ENCODE measurements at regions not wholly inside any gene's neighbourhood (a gene's known extent, or its start where the extent isn't known, plus 50 kb on each side); places are given as distances from the start of the nearest gene placed in this dataset.

GRCh38 chr14:87824266-87824665, 168.7 kb downstream of the GALC start:
- intact Hi-C loops (cut with DNase I): no loop called here
- no peak for DNase-seq (ENCODE audit: low spot score)

DNA sequence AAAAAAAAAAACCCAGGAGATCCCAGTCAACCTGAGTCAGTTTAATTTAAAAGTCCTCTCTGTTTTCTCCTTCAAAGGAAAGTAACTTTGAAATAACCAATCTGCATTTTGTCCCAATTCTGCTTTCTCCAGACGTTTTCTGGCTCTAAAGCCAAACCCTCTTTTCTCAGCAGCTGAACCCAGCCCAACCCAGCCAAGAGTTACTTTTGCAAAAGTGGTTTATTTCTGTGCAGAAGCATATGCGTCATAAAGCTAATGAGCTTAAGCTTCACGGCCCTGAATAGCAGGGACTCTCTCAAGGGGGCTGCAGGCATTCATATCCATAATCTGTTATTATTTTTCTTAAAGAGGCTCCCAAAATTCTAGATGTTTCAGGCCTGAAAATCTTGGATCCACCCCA, 176.6 kb downstream of the GALC start:
- DNase-seq (ENCODE audit: low spot score): no peak
- intact Hi-C loops (cut with DNase I): no loop called here

DNA sequence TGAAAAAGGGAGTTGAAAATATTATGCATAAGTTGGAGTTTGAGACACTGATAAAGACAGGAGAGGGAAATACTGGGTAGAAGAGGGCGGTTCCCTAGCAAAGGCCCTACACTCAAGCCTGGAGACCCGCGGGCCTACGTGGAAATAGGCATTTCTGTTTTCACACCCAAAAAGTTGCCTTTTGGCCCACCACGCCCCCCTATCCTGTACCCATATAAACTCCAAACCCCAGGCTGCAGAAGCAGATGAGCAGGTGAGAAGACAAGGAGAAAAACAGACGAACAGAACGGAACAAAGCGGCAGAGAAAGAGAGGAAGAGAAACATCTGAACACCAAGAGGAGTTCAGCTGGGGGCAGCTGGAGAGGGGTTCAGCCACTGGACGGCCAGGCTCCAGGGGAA, 177.9 kb downstream of the GALC start:
- intact Hi-C loops (cut with DNase I): no loop called here
- DNase-seq (ENCODE audit: low spot score): no peak

DNA sequence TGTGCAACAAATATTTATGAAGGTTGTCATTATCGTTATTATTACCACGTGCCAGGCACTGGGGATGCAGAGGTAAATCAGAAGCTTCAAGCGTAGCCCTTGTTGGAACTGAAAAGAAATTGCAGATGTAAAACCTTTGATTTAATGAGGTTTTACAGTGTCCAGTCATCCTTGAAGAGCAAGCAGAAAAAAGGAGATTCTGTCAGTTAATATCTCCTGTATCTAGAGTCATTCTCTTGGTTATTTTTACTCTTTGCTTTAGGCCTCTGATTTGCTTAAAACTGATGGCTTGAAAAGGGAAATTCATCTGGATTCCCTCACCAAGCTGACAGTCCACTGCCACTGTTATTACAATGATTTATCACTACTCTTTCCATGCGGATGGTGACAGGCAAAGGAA, 179.3 kb downstream of the GALC start:
- intact Hi-C loops (cut with DNase I): no loop called here
- DNase-seq (ENCODE audit: low spot score): no peak

GRCh38 chr14:87813211-87813610, 179.8 kb downstream of the GALC start:
- no peak for DNase-seq (ENCODE audit: low spot score)
- intact Hi-C loops (cut with DNase I): no loop called here

DNA sequence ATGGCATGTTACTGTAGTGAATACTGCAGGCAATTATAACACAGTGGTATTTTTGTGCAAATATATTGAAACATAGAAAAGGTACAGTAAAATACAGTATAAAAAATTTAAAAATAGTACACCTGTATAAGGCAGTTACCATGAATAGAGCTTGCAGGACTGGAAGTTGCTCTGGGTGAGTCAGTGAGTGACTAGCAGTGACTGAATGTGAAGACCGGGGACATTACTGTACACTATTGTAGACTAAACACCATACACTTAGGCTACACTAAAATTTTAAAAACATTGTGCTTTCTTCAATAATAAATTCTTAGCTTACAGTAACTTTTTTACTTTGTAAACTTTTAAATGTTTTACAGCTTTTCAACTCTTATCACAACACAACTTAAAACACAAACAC, 181.7 kb downstream of the GALC start:
- intact Hi-C loops (cut with DNase I): no loop called here
- no peak for DNase-seq (ENCODE audit: low spot score)

DNA sequence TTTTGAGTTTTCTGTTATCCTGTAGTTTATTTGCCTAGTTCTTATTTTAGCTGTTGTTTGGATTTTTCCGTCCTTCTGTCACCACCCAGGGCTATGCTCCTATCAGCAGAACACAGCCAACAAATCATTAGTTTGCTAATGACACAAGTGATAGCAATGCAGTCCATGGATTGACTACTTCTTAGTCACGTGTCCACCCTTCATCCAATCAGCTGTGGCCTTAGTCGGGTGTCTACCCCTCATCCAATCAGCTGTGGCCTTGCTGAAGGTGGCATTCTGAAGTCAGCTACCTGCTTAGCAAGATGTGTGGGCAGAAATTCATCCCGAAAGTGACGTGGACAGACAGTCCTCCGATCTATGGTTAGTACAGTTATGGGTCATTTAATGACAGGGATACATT, 182.3 kb downstream of the GALC start:
- DNase-seq (ENCODE audit: low spot score): no peak
- intact Hi-C loops (cut with DNase I): no loop called here

GRCh38 chr14:87809261-87809660, 183.7 kb downstream of the GALC start:
- intact Hi-C loops (cut with DNase I): no loop called here
- no peak for DNase-seq (ENCODE audit: low spot score)

DNA sequence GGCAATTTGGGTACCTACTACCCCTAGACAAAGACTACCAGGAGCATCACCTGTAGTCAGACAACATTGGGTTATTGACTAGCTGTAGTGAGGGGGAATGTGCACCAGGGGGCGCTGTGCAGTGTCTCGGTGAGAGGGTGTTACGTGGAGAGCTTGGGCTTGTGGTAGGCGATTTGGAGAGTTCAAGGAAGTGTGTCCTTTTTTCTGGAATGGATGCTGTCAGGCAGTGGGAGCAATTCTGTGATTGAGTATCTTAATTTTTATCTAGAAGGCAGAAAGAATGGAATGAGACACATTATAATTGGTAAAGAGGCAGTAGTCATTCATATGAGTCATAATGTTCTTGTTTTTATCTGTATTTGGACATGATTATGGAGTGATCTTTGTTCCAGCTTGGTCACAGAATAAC, 187.7 kb downstream of the GALC start:
- intact Hi-C loops (cut with DNase I): no loop called here
- DNase-seq (ENCODE audit: low spot score): no peak

GRCh38 chr14:87800216-87800615, 192.8 kb downstream of the GALC start:
- intact Hi-C loops (cut with DNase I): no loop called here
- no peak for DNase-seq (ENCODE audit: low spot score)

DNA sequence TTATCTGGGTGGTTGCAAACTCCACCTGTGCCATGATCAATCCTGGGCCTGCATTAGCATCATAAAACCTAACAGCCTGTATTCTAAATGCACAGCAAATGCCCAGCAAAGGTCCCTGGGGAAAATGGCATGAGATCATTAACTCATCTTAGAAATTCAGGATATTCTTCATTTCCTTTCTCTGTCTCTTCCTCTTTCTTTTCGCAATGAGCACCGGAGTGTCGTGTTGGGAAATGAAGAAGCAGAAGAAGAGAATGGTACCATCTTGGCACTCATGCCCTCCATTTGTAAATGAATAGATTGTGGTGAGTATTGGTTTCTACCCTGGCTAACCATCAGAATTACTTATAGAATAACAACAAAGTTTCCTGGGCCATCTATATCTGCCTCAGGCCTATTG, 193.6 kb downstream of the GALC start:
- no peak for DNase-seq (ENCODE audit: low spot score)
- intact Hi-C loops (cut with DNase I): no loop called here

- intact Hi-C loops (cut with DNase I): no loop called here
- DNase-seq (ENCODE audit: low spot score): no peak
These were observed 196.0 kb downstream of the GALC start for GRCh38 chr14:87797001-87797400.

GRCh38 chr14:87794561-87794960, 198.4 kb downstream of the GALC start:
- intact Hi-C loops (cut with DNase I): no loop called here
- no peak for DNase-seq (ENCODE audit: low spot score)

DNA sequence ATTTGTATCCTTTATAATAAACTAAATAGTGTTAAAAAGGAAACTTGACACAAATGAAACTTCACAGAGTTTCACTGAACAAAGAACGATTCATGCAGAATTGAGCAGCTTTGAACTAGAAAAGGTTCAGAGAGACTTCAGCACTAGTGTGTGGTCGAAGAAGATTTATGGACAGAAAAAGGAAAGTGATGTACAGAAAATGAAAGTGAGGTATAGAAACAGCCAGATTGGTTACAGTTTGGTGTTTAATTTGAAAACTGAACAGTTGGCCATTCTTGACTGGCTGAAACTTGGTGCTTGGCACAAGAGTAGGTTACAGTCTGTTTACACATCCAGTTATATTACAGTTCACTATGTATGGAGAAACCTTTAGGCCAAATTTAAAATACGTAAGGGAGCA, 207.1 kb downstream of the GALC start:
- intact Hi-C loops (cut with DNase I): no loop called here
- DNase-seq (ENCODE audit: low spot score): no peak

DNA sequence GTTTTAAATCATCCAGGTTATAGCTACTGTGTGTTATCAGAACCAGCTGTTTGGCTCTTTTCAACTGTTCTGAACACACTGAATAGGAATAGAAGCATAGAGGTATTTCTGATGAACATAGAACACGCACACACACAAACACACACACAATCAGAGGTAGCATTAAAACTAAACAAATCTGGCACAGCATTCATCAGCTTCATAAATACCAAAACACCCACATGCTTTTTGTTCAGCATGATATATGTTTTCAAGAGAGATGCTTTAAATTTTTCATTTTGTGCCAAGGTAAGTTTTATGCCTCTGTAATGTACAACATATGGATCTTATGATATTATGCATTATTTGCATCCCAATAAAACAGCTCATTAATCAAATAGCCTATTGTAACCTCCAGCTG, 208.6 kb downstream of the GALC start:
- no peak for DNase-seq (ENCODE audit: low spot score)
- intact Hi-C loops (cut with DNase I): no loop called here

- intact Hi-C loops (cut with DNase I): loop anchor here in 1 of 2 donors (2.0 kb wide), 1 partner anchor 76 kb away; no protein-coding TSS in a partner anchor
- no peak for DNase-seq (ENCODE audit: low spot score)
These were observed 209.9 kb downstream of the GALC start for GRCh38 chr14:87783071-87783470.

GRCh38 chr14:87772854-87773253, 220.1 kb downstream of the GALC start:
- intact Hi-C loops (cut with DNase I): no loop called here
- no peak for DNase-seq (ENCODE audit: low spot score)

- intact Hi-C loops (cut with DNase I): loop anchor here in 1 of 2 donors (10.0 kb wide), 1 partner anchor 257 kb away; no protein-coding TSS in a partner anchor
- no peak for DNase-seq (ENCODE audit: low spot score)
These were observed 225.4 kb downstream of the GALC start for GRCh38 chr14:87767567-87767901.

DNA sequence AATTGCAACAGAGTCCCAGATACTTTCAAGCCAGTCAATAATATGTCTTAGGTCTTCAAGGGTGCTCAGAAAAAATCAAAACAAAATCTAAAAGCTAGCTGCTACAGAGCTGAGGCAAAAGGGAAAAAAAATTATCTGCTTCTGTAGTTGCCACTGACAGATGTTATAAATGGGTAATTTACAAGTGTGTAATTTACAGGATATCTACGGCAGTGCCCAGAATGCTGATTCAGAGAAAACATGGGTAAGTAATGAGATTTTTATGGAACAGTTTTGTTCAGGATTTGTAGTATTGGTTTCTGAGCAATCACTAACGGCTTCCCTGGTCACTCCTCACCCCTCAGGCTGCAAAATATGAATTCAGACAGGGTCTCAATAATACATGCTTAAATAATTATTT, 234.1 kb downstream of the GALC start:
- DNase-seq (ENCODE audit: low spot score): no peak
- intact Hi-C loops (cut with DNase I): no loop called here

GRCh38 chr14:87756661-87757060, 236.3 kb downstream of the GALC start:
- intact Hi-C loops (cut with DNase I): no loop called here
- DNase-seq (ENCODE audit: low spot score): no peak

- DNase-seq (ENCODE audit: low spot score): no peak
- intact Hi-C loops (cut with DNase I): no loop called here
These were observed 238.3 kb downstream of the GALC start for GRCh38 chr14:87754520-87755223.

- no peak for DNase-seq (ENCODE audit: low spot score)
- intact Hi-C loops (cut with DNase I): no loop called here
These were observed 244.4 kb downstream of the GALC start for GRCh38 chr14:87748558-87748957.

All from posterior vena cava (tissue), 2 donors.